Limb (tissue), 2 donors: ENCODE measurements at regions not wholly inside any gene's neighbourhood (a gene's known extent, or its start where the extent isn't known, plus 50 kb on each side); places are given as distances from the start of the nearest gene placed in this dataset.
"Not testable (repeated sequence)": the region's sequence is repeated elsewhere in the genome, so short reads cannot be mapped to it uniquely, and the experiment has no call there.

Experiments used
- DNase-seq, 2 donors: peaks; one replicate each; pipeline ENCODE4 v3.0.0-alpha.2; 2016; ENCODE audit errors: extremely low spot score in 2 of 2

DNA sequence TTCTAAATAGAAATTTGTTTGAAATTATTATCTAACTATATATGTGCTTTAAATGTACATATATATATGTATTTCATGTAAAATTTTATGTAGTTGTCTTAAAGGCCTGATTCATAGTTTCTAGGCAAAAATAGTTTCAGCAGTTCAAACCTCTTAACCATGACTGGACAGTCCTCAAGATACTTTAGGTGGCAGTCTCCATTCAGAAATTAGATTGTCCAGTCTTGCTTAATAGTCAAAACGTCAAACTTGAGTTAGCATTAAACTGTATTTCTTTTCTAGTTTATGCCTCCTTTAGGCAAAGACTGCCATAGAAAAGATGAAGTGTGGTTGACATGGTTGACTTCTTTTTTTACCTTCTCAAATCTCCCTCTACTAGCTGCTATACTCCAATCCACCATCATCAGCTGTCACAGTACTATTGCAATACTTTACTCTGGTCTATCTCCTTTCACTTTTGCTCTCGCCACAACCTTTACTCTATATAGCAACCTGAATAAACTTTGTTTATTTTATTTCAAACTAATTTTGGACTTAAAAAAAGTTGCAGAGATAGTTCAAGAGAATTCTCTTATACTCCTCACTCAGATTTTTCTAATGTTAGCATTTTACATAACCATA is 395.6 kb upstream of the DIPK2B start:
- no peak for DNase-seq

DNA sequence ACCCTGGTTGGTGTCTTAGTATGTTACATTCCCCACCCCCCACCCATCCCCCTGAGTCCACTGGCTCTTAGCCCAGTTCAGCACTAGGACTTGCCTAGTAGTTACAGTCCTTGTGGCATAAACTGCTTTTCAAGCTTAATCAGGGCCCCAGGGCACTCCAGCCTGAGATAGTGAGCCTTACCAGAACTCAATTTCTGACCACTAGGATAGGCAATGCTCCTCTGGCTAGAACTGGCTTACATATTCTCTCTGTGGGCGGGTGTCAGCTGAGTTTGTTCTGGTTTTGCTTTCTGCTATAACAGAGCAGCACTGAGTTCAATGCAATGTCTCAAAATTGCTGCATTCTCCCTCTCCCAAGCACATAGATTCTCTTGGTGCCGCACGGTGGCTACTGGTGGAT is 391.4 kb upstream of the DIPK2B start:
- no peak for DNase-seq

DNA sequence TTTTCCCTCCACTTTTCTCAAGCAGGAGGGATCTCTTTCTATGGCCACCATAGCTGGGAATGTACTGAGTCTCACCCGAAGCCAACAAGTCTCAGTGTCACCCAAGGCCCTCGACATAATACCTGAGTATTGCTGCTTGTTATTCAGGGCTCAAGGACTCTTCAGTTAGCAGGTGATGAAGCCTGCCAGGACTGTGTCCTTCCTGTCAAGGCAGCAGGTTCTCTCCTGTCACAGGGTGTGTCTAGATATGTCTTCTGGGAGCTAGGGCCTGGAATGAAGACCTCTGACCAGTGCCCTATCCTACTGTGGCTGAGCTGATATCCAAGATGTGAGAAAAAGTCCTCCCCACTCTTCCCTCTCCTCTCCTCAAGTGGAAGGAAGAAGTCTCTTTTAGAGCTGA is 391.0 kb upstream of the DIPK2B start:
- DNase-seq: no peak

DNA sequence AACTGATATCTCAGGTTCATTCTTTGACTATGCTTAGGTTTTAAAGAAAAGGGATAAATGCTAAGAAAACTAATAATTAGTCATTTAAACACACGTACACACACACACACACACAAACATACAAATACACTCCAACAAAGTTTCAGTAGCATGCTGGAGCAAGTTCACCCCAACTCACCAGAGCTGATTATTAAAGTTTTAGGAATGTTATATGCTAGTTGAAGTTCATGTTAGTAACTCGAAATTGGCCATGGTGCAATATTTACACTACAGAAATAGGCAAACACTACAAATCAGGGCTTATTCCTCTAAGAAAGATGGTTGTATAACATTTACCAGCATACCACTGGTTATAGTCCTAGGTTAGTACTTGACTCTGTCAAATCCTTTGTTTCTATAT is 384.0 kb upstream of the DIPK2B start:
- DNase-seq: no peak

DNA sequence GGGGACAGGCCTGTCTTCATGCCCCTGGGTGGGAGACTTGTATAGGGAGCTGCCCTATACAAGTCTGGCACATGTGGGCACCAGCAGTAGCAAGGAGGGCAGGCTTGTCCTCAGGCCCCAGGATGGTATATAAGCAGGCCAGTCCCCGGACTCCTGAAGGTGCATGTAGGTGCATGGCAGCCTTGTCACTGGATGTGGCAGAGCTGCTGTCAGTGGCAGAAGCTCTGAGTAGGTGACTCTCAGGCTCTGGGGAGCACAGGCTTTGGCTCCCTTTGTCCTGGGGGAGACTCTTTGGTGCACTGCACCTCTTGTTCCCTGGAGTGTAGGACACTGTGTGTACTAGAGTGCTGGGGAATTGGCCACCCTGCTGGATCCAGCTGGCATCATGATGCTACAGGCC is 376.7 kb upstream of the DIPK2B start:
- no peak for DNase-seq

DNA sequence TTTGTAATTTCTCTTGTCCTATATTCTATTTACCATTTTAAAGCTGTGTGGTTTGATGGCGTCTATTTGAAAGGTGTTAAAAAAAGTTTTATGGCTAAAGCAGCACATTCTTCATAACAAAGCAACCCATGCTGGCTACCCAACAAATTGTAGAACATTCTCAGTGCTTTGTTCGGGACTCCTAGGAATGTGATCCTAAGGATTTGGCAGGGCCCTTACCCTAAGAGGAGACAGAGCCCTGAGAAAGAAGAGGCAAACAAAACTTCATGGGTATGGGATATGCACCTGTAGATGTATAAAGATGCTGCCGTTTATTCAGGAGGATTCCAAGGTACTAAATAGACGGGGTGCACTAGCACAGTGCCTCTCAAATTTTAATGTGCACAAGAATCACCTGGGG is 370.8 kb upstream of the DIPK2B start:
- no peak for DNase-seq

DNA sequence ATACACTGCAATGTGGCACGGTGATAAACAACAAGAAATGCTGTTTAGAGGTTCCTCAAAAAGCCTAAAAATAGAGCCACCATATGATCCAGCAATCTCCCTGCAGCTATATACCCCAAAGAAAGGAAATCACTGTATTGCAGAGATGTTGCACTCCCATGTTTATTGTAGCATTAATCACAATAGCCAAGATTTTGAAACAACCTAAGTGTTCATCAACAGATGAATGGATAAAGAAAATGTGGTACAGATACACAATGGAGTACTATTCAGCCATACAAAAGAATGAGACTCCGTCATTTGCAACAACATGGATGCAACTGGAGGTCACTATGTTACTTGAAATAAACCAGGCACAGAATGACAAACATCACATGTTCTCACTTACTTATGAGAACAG is 365.8 kb upstream of the DIPK2B start:
- DNase-seq: no peak

DNA sequence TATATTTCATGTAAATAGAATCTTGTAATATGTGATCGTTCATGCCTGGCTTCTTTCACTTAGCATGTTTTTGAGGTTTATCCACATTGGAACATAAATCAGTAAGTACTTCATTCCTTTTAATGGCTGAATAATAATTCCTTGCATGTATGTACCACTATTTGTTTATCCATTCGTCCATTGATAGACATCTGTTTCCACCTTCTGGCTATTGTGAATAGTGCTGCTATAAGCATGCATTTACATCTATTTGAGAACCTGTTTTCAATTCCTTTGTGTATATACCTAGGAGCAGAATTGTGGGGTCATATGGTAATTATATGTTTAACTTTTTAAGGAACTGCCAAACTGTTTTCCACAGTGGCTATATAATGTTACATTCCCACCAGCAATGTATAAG is 356.7 kb upstream of the DIPK2B start:
- DNase-seq: no peak

DNA sequence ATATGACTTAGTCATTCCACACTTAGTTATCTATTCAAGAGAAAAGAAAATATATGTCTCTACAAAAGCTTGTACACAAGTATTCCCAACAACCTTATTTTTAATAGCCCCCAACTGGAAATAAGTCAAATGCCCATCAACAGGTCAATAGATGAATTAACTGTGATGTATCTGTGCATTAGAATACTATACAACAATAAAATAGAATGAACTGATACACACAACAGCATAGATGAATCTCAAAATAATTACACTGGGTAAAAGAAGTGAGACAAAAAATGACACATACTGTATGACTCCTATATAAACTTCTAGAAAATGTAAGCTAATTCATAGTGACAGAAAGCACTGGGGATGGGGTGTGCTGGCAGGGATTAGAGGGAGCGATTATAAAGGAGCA is 354.1 kb upstream of the DIPK2B start:
- DNase-seq: no peak

DNA sequence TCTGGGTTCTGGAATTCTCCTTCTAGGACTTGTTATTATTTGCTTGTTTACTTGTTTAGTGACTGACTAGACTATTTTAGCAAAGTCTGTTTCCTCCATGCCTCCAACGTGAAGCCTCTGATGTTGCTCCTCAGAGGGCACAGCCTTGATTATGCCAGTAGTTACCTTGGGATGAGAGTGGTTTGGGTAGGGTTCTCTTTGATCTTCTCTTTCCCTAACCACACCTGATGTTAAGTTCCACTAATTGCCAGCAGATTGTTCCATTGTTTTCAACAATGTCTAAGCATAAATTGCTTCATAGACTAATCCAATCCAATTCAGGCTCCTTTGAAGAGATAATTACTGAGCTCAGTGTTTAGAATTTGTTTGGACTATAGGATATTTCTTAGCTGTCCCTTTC is 352.7 kb upstream of the DIPK2B start:
- DNase-seq: no peak

DNA sequence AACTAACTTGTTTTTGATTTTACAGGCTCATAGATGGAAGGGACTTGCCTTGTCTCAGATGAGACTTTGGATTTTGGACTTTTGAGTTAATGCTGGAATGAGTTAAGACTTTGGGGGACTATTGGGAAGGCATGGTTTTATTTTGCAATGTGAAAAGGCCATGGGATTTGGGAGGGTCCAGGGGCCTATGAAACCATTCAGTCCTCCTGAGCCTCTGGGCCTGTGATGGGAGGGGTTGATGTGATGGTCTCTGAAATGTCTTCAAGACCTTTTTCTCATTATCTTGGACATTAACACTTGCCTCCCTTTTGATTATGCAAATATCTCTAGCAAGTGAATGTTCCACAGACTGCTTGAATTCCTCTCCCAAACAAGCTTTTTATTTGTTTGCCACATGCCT is 346.0 kb upstream of the DIPK2B start:
- DNase-seq: not testable (repeated sequence)

DNA sequence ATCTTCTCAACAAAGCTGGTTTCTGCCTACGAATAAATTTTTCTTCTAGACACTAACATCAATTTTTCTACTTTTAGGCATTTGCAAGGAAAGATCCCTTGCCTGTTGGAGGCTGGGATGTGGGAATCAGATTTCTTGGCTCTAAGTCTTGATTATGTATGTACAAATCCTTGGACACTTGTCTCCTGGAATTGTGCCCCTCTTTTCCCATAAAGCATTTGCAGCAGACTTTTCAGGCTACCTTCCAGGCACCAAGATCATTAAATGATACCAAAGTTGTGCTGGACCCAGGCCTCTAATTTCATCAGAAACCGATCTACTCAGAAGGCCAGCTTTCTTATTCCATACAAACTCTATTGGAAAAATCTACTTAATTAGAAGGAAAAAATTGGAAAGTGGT is 339.5 kb upstream of the DIPK2B start:
- peak in 1 of 2 donors; percentile 11 for DNase-seq

DNA sequence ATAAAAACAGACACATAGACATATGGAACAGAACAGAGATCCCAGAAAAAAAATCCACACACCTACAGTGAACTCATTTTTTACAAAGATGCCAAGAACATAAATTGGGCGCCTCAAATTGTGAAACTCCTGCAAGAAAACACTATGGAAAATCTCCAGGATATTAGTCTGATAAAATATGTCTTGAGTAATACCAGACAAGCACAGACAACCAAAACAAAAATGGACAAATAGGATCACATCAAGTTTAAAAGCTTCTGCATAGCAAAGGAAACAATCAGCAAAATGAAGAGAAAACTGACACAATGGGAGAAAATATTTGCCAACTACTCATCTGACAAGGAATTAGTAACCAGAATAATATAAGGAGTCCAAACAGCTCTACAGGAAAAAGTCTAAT is 337.3 kb upstream of the DIPK2B start:
- DNase-seq: no peak

DNA sequence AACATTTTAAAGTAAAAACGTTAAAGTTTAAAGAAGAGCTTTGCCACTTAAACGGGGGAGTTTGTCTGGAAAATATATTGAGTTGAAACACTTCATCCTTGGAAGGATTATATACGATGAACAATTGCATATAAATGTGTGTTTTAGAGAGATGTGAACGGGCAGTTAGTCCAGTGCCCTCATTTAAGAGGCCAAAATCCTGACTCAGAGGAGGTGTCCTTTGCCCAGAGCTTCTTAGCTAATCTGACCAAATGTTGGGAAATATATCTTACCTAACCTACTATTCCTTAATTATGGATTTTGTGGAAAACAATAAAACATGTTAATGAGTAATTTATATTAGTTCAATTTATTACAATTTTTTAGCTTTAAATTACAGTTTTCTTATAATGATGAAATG is 327.2 kb upstream of the DIPK2B start:
- no peak for DNase-seq

DNA sequence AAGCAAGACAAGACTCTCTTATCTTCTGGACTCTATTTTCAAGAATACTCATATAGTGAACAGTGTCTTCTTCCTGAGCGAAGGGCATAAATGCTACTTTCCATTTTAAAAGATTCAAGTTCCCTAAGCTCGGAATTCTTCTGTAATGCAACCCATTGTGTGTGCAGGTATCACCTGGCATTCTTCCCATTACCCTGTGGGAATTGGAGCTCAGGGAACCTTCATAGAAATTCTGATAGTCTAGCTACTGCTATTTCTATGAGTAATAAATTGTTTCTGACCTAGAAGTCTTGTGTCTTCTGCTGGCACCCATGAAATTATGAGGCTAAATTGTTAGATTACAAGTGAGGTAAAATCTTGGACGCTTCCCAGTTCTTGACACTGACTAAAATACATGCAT is 324.1 kb upstream of the DIPK2B start:
- no peak for DNase-seq

DNA sequence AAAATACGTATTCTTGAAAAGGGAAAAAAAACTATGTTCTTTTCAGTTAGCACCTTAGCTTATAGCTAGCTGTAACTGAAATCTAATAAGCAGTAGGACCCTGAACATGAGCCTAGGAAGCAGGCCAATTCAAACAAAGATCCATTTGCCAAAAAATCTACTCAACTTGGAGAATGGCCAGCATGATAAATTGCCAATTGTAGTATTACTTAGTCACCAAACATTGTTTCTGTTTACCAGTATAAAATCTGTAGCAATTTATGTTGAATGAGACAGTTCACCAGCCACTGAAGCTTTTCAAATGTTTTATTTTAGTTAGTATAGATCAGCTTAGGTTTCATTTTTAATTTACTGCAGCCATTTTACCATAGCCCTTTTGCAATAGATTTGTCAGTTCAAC is 323.6 kb upstream of the DIPK2B start:
- DNase-seq: no peak

DNA sequence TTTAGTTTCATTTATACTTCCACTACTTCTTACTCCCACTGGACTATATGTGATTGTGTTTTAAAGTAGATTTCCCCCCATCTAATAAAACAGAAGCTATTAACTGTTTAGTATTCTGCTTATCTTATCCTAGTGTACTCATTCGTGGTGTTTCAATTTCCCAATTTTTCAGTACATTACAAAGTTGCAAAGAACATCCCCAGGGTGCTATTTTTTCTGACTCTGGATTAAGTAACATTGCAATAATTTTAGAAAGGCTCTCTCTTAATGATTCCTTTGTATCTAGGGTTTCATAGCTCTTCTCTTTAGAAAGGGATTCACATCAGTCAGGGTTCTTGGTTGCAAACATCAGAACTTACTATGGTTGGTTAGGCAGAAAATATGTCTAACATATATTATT is 317.9 kb upstream of the DIPK2B start:
- DNase-seq: no peak

DNA sequence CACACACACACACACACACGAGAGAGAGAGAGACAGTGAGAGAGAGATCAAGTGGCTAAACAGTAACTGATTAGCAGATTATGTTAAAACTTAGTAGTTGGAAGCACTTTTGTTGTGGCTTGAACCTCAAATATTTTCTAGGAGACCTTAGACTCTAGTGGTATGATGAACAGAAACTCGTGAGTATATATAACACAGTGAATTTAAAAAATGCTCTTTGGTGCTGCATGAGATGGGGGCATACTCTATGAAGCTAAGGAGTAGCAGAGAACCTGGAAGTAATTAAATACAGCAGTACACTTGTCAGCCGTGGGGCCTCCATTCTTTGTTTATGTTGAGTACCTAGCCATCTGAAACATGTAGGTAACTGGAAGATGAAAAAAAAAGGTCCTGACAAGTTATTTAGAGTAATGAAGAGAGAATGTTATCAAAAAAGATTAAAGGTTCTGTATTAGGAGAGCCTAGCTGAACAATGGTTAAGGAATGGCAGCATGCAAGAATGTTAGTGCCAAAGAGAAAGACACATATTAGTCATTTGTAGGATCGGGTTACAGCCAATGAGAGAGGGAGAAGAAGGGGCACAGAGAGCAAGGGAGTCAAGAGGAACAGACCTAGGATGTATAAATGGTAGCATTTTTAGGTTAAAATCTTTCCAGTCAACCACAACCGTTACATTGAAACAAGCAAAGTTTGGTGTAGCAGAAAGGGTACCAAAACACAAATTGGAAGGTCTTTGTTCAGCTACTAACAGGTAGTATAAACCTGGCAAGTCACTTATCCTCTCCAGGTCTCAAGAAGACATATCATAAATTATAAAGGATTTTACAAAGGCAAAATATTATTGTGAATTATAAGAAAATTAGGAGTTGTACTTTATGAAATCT is 316.7 kb upstream of the DIPK2B start:
- DNase-seq: no peak

DNA sequence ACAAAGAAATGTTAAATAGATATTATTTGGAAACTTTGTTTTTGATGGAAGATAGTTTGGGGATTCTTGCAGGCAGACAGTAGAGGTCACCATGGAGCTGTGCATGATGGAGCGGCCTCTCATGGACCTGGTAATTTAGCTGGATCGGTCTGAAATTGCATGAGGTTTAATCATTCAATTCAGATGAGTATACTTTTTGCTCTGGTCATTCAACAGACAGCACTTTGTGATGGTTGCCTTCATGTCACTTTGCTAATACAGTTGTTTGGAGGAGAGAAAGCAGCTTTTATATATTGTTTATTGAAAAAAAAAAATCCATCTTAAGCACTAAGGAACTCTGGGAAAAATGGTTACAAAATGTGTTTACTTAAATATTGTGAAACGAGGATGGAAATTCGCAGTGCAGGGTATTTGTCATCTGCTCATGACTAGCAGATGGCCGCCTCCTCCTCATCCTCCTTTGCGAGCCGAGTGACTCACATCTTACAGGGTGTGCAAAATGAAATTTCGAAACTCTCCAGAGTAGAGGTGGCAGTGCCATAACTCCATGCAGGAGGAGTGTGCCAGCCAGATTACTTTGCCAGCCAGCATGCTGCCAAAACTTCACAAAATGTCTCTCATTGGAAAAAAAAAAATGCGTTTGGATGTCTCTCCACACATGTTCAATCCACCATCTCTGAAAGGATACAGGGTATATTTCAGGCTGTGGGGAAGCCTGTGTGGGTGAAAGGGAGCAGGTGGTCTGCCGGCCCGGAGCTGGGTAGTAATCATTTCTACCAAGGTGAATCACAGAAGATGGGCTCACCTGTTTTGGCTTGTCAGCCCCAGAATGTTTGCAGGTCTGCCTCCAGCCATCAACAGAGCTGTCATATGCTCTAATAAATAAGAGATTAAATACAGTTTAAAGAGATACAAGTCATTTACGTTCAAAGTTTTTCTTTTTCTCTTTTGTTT is 314.9 kb upstream of the DIPK2B start:
- DNase-seq: peak; percentile 27 to 41

DNA sequence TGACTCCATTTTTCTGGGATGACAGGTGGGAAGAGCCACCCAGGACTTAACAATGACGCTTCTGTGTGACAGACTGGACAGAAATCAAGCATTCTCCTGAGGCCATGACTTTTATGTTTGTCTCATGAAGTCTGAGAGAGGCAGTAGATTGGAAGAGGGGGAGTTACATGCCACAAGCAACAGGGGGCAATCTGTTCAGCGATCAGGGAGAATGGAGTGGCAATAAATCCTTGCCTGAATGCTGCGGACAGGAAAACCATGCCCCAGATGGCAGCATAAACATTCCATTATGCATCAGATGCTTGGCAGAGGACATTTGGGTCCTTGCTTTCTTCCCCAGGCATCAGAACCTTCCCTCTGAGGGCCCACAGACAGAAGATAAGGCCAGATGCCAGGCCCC is 312.4 kb upstream of the DIPK2B start:
- no peak for DNase-seq

DNA sequence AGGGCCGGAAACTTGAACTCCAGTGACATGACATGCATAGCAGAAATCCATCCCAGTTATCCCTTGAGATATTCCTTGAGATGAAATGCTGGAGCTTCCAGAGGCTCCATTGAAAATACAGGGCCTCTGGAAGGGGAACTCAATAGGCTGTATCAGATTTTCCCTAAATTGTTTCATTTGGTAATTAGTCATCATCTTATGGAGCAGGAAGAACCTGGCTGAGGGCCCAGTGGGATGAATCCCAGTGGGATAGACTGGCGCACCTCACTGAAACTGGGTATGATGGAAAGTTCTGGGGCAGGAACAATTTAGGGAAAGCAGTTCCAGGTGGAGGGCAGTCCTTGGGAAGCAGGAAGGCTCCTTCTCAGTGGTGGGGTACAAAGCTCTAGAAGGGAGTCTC is 307.8 kb upstream of the DIPK2B start:
- DNase-seq: no peak

DNA sequence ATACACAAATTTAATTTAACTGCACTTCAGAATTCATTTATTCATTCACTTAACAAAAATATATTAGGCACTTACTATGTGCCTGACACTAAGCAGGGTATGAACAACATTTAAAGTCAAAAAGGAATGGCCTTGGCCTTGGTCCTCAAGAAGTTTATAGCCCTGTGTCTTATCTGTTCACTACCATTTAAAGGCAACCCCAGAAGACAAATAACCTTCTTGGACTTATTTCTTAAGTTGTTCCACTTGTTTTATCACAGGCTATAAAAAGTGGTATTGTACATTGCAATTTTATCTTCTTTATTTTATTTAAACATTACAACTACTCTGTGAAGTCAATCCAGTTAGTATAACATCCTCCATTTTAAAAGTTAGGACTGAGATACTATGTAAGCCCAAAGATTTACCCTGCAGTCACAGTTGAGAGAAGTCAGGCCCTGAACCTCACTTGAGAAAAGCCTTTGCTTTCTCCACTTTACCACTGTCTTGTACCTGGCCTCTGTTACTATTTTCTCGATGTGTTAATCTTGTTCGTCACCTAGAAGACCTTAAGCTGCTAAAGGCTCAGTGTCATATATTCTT is 305.6 kb upstream of the DIPK2B start:
- no peak for DNase-seq
